OCI-LY3 (cell line): ENCODE measurements at regions not wholly inside any gene's neighbourhood (a gene's known extent, or its start where the extent isn't known, plus 50 kb on each side); places are given as distances from the start of the nearest gene placed in this dataset.

Source experiments
- H2AFZ ChIP-seq: fragments of 200-600, 300-600 bp; shearing (Covaris generic); 2 replicates; pipeline ENCODE4 v1.6.0; 2014; ENCODE audit warnings: antibody characterized with exemption, low read depth, low read length
- H3K27ac ChIP-seq: fragments of 200-600, 300-600 bp; sonication (generic); 2 replicates; pipeline ENCODE4 v1.5.1; 2014; ENCODE audit warnings: mild to moderate bottlenecking, low read length, moderate library complexity, mixed read lengths
- H3K27me3 ChIP-seq: fragments of 200-600, 300-600 bp; sonication (generic); 2 replicates; pipeline ENCODE4 v1.6.1; 2014; ENCODE audit warnings: low read depth, low read length, mixed read lengths
- H3K36me3 ChIP-seq: fragments of 200-600, 300-600 bp; sonication (generic); replicated peaks from 2 replicates; pipeline ENCODE3; 2014; ENCODE audit warnings: low read depth, low read length, mixed read lengths
- H3K4me1 ChIP-seq: fragments of 300-600, 200-600 bp; sonication (generic); 2 replicates; pipeline ENCODE4 v1.6.1; 2014; ENCODE audit warnings: low read length, mixed read lengths
- H3K4me2 ChIP-seq: fragments of 200-600, 300-600 bp; sonication (generic); 2 replicates; pipeline ENCODE4 v1.6.1; 2014; ENCODE audit warnings: low read length, mixed read lengths
- H3K4me3 ChIP-seq: fragments of 300-600, 200-600 bp; sonication (generic); 2 replicates; pipeline ENCODE4 v1.5.1; 2014; ENCODE audit warnings: antibody characterized with exemption, mild to moderate bottlenecking, low read length, moderate library complexity
- H3K79me2 ChIP-seq: fragments of 300-600, 200-600 bp; shearing (Covaris generic); 2 replicates; pipeline ENCODE4 v1.6.1; 2014; ENCODE audit warnings: mild to moderate bottlenecking, low read length, mixed read lengths
- H3K9ac ChIP-seq: fragments of 300-600, 200-600 bp; shearing (Covaris generic); 2 replicates; pipeline ENCODE4 v1.6.0; 2014; ENCODE audit warnings: mild to moderate bottlenecking, low read length, moderate library complexity
- H3K9me3 ChIP-seq: fragments of 200-600, 300-600 bp; shearing (Covaris generic); 2 replicates; pipeline ENCODE4 v1.6.1; 2014; ENCODE audit warnings: low read length, mixed read lengths; ENCODE audit not compliant: insufficient read depth
- H4K20me1 ChIP-seq: fragments of 200-600, 300-600 bp; sonication (generic); 2 replicates; pipeline ENCODE4 v1.6.1; 2016; ENCODE audit warnings: low read length, mixed read lengths; ENCODE audit not compliant: insufficient read depth
- EZH2phosphoT487 ChIP-seq: fragments of 200-600 bp; shearing (Covaris generic); IDR thresholded peaks from 2 replicates; pipeline ENCODE4 v1.6.1; 2018; ENCODE audit warnings: antibody characterized with exemption, mixed run types, low read depth
- TF ChIP-seq, protein P1 (sequence below): fragments of 200-600, 300-600 bp; sonication (generic); IDR thresholded peaks from 2 replicates; pipeline ENCODE4 v1.5.1; 2014; ENCODE audit warnings: antibody characterized with exemption, low read length, low read depth

- H4K20me1 ChIP-seq, result no peaks in the 10 kb centered on the region
- no peaks in the 10 kb centered on the region for H3K79me2 ChIP-seq
- no peak overlapping the region for H3K4me3 ChIP-seq
- H3K4me2 ChIP-seq, result no peak overlapping the region
- no peaks in the 10 kb centered on the region for H3K9me3 ChIP-seq
- no peaks in the 10 kb centered on the region for H3K36me3 ChIP-seq
- H3K9ac ChIP-seq, result no peak overlapping the region
- H3K4me1 ChIP-seq, result no peaks in the 10 kb centered on the region
- H3K27me3 ChIP-seq, result no peaks in the 10 kb centered on the region
- no peak overlapping the region for H3K27ac ChIP-seq
- no peak overlapping the region for H2AFZ ChIP-seq
- no peak for TF ChIP-seq EZH2phosphoT487
- TF ChIP-seq, protein P1, sequence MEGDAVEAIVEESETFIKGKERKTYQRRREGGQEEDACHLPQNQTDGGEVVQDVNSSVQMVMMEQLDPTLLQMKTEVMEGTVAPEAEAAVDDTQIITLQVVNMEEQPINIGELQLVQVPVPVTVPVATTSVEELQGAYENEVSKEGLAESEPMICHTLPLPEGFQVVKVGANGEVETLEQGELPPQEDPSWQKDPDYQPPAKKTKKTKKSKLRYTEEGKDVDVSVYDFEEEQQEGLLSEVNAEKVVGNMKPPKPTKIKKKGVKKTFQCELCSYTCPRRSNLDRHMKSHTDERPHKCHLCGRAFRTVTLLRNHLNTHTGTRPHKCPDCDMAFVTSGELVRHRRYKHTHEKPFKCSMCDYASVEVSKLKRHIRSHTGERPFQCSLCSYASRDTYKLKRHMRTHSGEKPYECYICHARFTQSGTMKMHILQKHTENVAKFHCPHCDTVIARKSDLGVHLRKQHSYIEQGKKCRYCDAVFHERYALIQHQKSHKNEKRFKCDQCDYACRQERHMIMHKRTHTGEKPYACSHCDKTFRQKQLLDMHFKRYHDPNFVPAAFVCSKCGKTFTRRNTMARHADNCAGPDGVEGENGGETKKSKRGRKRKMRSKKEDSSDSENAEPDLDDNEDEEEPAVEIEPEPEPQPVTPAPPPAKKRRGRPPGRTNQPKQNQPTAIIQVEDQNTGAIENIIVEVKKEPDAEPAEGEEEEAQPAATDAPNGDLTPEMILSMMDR, result no peak
These were observed 385.5 kb downstream of the PIK3C3 start for GRCh38 chr18:42340423-42341009.

DNA sequence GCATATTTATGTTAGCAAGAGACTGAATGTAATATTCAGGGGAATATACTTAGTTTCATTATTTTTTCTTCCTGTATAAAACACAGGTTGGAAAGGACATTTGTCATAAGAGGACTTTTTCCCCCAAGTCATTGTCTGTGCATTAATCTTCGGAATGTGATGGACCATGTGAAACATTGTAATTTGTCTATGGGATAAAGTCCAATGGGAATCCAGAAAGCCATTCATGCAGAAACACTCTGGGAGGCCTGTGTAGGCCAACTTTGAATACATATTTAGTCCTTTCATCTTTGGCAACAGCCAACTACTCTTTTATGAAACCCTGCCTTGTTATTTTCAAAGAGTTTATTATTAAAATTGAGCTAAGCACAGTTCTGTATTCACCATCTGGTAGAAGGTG is 386.4 kb downstream of the PIK3C3 start:
- no peaks in the 10 kb centered on the region for H3K4me1 ChIP-seq
- H3K4me3 ChIP-seq, result no peak overlapping the region
- no peaks in the 10 kb centered on the region for H4K20me1 ChIP-seq
- no peak overlapping the region for H3K4me2 ChIP-seq
- no peak overlapping the region for H3K9ac ChIP-seq
- H3K27me3 ChIP-seq, result no peaks in the 10 kb centered on the region
- no peaks in the 10 kb centered on the region for H3K79me2 ChIP-seq
- TF ChIP-seq EZH2phosphoT487, result no peak
- no peak overlapping the region for H2AFZ ChIP-seq
- no peak overlapping the region for H3K27ac ChIP-seq
- H3K36me3 ChIP-seq, result no peaks in the 10 kb centered on the region
- H3K9me3 ChIP-seq, result no peaks in the 10 kb centered on the region

GRCh38 chr18:42348722-42349121 is 393.7 kb downstream of the PIK3C3 start:
- Histone ChIP-seq H3K4me1 (no peaks in the 10 kb centered on the region), H2AFZ (no peak overlapping the region), H4K20me1 (no peaks in the 10 kb centered on the region), H3K4me3 (no peak overlapping the region), H3K9me3 (no peaks in the 10 kb centered on the region), H3K27me3 (no peaks in the 10 kb centered on the region), H3K9ac (no peak overlapping the region), H3K27ac (no peak overlapping the region), H3K4me2 (no peak overlapping the region), H3K79me2 (no peaks in the 10 kb centered on the region), H3K36me3 (no peaks in the 10 kb centered on the region)
- TF ChIP-seq EZH2phosphoT487, result no peak
- TF ChIP-seq, protein P1, result no peak

GRCh38 chr18:42351455-42351854 is 396.4 kb downstream of the PIK3C3 start:
- no peak overlapping the region for H3K4me3 ChIP-seq
- H3K4me2 ChIP-seq, result no peak overlapping the region
- TF ChIP-seq, protein P1, result no peak
- TF ChIP-seq EZH2phosphoT487, result no peak
- H3K9me3 ChIP-seq, result no peaks in the 10 kb centered on the region
- H2AFZ ChIP-seq, result no peak overlapping the region
- no peak overlapping the region for H3K27ac ChIP-seq
- H3K9ac ChIP-seq, result no peak overlapping the region
- H3K4me1 ChIP-seq, result no peaks in the 10 kb centered on the region
- no peaks in the 10 kb centered on the region for H4K20me1 ChIP-seq
- no peaks in the 10 kb centered on the region for H3K36me3 ChIP-seq
- no peaks in the 10 kb centered on the region for H3K79me2 ChIP-seq
- no peaks in the 10 kb centered on the region for H3K27me3 ChIP-seq

- H3K79me2 ChIP-seq, result no peaks in the 10 kb centered on the region
- no peak overlapping the region for H3K4me3 ChIP-seq
- no peak overlapping the region for H2AFZ ChIP-seq
- no peak overlapping the region for H3K4me2 ChIP-seq
- no peaks in the 10 kb centered on the region for H4K20me1 ChIP-seq
- no peak overlapping the region for H3K9ac ChIP-seq
- no peak overlapping the region for H3K27ac ChIP-seq
- no peaks in the 10 kb centered on the region for H3K9me3 ChIP-seq
- no peaks in the 10 kb centered on the region for H3K27me3 ChIP-seq
- TF ChIP-seq EZH2phosphoT487, result no peak
- TF ChIP-seq, protein P1, result no peak
- H3K36me3 ChIP-seq, result no peaks in the 10 kb centered on the region
- H3K4me1 ChIP-seq, result peaks cover 8% of the 10 kb centered on the region
These were observed 405.7 kb downstream of the PIK3C3 start for GRCh38 chr18:42360716-42361115.
